H1 (cell line): ENCODE measurements at regions not wholly inside any gene's neighbourhood (a gene's known extent, or its start where the extent isn't known, plus 50 kb on each side); places are given as distances from the start of the nearest gene placed in this dataset.

ENCODE experiments used
- CTCF ChIA-PET: fragments of 300-600 bp; sonication (Branson Sonifier 250); formaldehyde crosslinking; loops from one replicate; lab custom pipeline; 2021; ENCODE audit not compliant: partially characterized antibody; lab: Charles Lee
- POLR2A ChIA-PET: fragments of 300-600 bp; sonication (Branson Sonifier 250); formaldehyde crosslinking; loops from one replicate; lab custom pipeline; 2021; ENCODE audit warnings: inconsistent platforms; ENCODE audit not compliant: partially characterized antibody; lab: Charles Lee
- DNase-seq, 2 experiments: peaks; one replicate each; pipeline versions ENCODE4 v3.0.0 to v3.0.0-alpha.2; 2010 to 2022; ENCODE audit warnings: low spot score in 2 of 2, low read depth in 1 of 2, mixed read lengths in 1 of 2
- FAIRE-seq: peaks from 2 replicates; lab custom pipeline; 2011; peaks lifted over from hg19 to GRCh38; lab: Jason Lieb, UNC
- H2AFZ ChIP-seq: 2 replicates; pipeline ENCODE4 v1.8.1; 2012; ENCODE audit warnings: low read length, inconsistent platforms
- H2AK5ac ChIP-seq: 2 replicates; pipeline ENCODE4 v1.6.1; 2013; ENCODE audit warnings: low read depth, low read length
- H2BK120ac ChIP-seq: replicated peaks from 2 replicates; pipeline ENCODE3; 2013; ENCODE audit warnings: low read depth, low read length, inconsistent platforms
- H2BK12ac ChIP-seq: 2 replicates; pipeline ENCODE4 v1.6.1; 2013; ENCODE audit warnings: low read depth, low read length
- H2BK15ac ChIP-seq: 2 replicates; pipeline ENCODE4 v1.6.1; 2013; ENCODE audit warnings: low read length
- H2BK20ac ChIP-seq: 2 replicates; pipeline ENCODE4 v1.6.1; 2013; ENCODE audit warnings: low read length
- H2BK5ac ChIP-seq: 2 replicates; pipeline ENCODE4 v1.6.1; 2013; ENCODE audit warnings: low read depth, low read length
- H3K14ac ChIP-seq: 2 replicates; pipeline ENCODE4 v1.6.1; 2013; ENCODE audit warnings: inconsistent platforms; ENCODE audit not compliant: insufficient read length
- H3K18ac ChIP-seq: 2 replicates; pipeline ENCODE4 v1.6.1; 2013; ENCODE audit warnings: low read length; ENCODE audit errors: extremely low read depth
- H3K23ac ChIP-seq: 2 replicates; pipeline ENCODE4 v1.6.1; 2013; ENCODE audit warnings: inconsistent platforms; ENCODE audit not compliant: insufficient read length
- H3K23me2 ChIP-seq: 2 replicates; pipeline ENCODE4 v1.6.1; 2013; ENCODE audit warnings: low read depth, low read length
- H3K27ac ChIP-seq: 2 replicates; pipeline ENCODE4 v1.6.1; 2011; ENCODE audit warnings: low read depth, low read length, inconsistent platforms
- H3K27me3 ChIP-seq, 4 experiments: replicated peaks in 1 of 4; 1 replicate in 1 of 4; 2 replicates in 3 of 4; pipeline versions ENCODE4 v1.6.1 to v1.8.1; 2011 to 2013; ENCODE audit warnings: low read length in 3 of 4, mild to moderate bottlenecking in 3 of 4, inconsistent platforms in 2 of 4, mixed read lengths in 2 of 4, moderate library complexity in 1 of 4; ENCODE audit not compliant: control insufficient read depth in 3 of 4, insufficient read depth in 3 of 4; ENCODE audit errors: extremely low read depth in 1 of 4
- H3K36me3 ChIP-seq, 4 experiments: 2 replicates each; pipeline versions ENCODE4 v1.6.1 to v1.8.1; 2011 to 2013; ENCODE audit warnings: mild to moderate bottlenecking in 4 of 4, low read length in 3 of 4, moderate library complexity in 2 of 4, control low read depth in 1 of 4, inconsistent platforms in 1 of 4; ENCODE audit not compliant: insufficient read depth in 4 of 4, control insufficient read depth in 2 of 4
- H3K4ac ChIP-seq: replicated peaks from 2 replicates; pipeline ENCODE3; 2013; ENCODE audit warnings: low read length, low read depth, mixed read lengths, inconsistent platforms; ENCODE audit not compliant: insufficient read length
- H3K4me1 ChIP-seq, 4 experiments: replicated peaks in 1 of 4; 1 replicate in 1 of 4; 2 replicates in 3 of 4; pipeline versions ENCODE4 v1.6.1 to v1.8.1; 2011 to 2013; ENCODE audit warnings: low read length in 3 of 4, inconsistent platforms in 2 of 4, mixed read lengths in 1 of 4; ENCODE audit not compliant: insufficient read depth in 4 of 4, control insufficient read depth in 3 of 4
- H3K4me2 ChIP-seq, 2 experiments: 2 replicates each; pipeline versions ENCODE4 v1.6.1 to v1.8.1; 2011 to 2013; ENCODE audit warnings: low read depth in 2 of 2, low read length in 2 of 2, control low read depth in 1 of 2, inconsistent platforms in 1 of 2, mild to moderate bottlenecking in 1 of 2; ENCODE audit not compliant: insufficient read depth in 1 of 2
- H3K4me3 ChIP-seq, 4 experiments: fragments of 200-600, 300-600 bp in 1 of 4; sonication (generic), shearing (Covaris generic), sonication (Bioruptor Twin) in 1 of 4; 2 replicates each; pipeline versions ENCODE4 v1.5.1 to v1.8.1; 2011 to 2016; ENCODE audit warnings: low read length in 4 of 4, low read depth in 3 of 4, control low read depth in 2 of 4, inconsistent platforms in 2 of 4, mild to moderate bottlenecking in 2 of 4, mixed read lengths in 1 of 4, moderate library complexity in 1 of 4; ENCODE audit not compliant: insufficient read depth in 2 of 4; ENCODE audit errors: extremely low read depth in 1 of 4
- H3K56ac ChIP-seq: replicated peaks from 2 replicates; pipeline ENCODE3; 2013; ENCODE audit warnings: low read depth, mild to moderate bottlenecking, mixed read lengths, low read length, inconsistent platforms; ENCODE audit not compliant: insufficient read length
- H3K79me1 ChIP-seq: 2 replicates; pipeline ENCODE4 v1.6.1; 2013; ENCODE audit warnings: low read depth, low read length, control low read depth
- H3K79me2 ChIP-seq, 2 experiments: 2 replicates each; pipeline versions ENCODE4 v1.6.1 to v1.8.1; 2012 to 2013; ENCODE audit warnings: low read length in 2 of 2, mild to moderate bottlenecking in 2 of 2, inconsistent platforms in 1 of 2; ENCODE audit not compliant: insufficient read depth in 2 of 2, control insufficient read depth in 1 of 2
- H3K9ac ChIP-seq, 4 experiments: replicated peaks in 1 of 4; 1 replicate in 1 of 4; 2 replicates in 3 of 4; pipeline versions ENCODE4 v1.6.1 to v1.8.1; 2011 to 2013; ENCODE audit warnings: low read depth in 3 of 4, low read length in 3 of 4, control low read depth in 2 of 4, mild to moderate bottlenecking in 2 of 4, moderate library complexity in 2 of 4, inconsistent platforms in 1 of 4; ENCODE audit errors: extremely low read depth in 1 of 4
- H3K9me3 ChIP-seq, 2 experiments: 2 replicates each; pipeline versions ENCODE4 v1.6.1 to v1.8.1; 2012 to 2013; ENCODE audit warnings: mild to moderate bottlenecking in 2 of 2, moderate library complexity in 2 of 2, control low read depth in 1 of 2, inconsistent platforms in 1 of 2, low read depth in 1 of 2, low read length in 1 of 2, mixed read lengths in 1 of 2; ENCODE audit not compliant: insufficient read depth in 2 of 2
- H4K20me1 ChIP-seq, 2 experiments: replicated peaks in 1 of 2; 2 replicates each; pipeline versions ENCODE3 to v1.8.1; 2011 to 2013; ENCODE audit warnings: inconsistent platforms in 2 of 2, low read length in 2 of 2, mild to moderate bottlenecking in 1 of 2; ENCODE audit not compliant: insufficient read depth in 2 of 2, control insufficient read depth in 1 of 2
- H4K5ac ChIP-seq: 2 replicates; pipeline ENCODE4 v1.6.1; 2013; ENCODE audit warnings: low read length, low read depth, mixed read lengths, inconsistent platforms; ENCODE audit not compliant: insufficient read length
- H4K8ac ChIP-seq: 2 replicates; pipeline ENCODE4 v1.8.0; 2013; ENCODE audit warnings: mild to moderate bottlenecking, moderate library complexity, low read length, inconsistent platforms; ENCODE audit not compliant: insufficient read depth; ENCODE audit errors: extremely low read depth
- H4K91ac ChIP-seq: replicated peaks from 2 replicates; pipeline ENCODE3; 2013; ENCODE audit warnings: low read length, mixed read lengths, inconsistent platforms; ENCODE audit not compliant: insufficient read length
- RAD21 ChIP-seq, 2 experiments: IDR thresholded peaks in 1 of 2; conservative IDR thresholded peaks in 1 of 2; 2 replicates each; pipeline ENCODE4 v1.6.1; 2011; ENCODE audit warnings: low read depth in 2 of 2, low read length in 2 of 2, improper control_type of control experiment in 1 of 2, inconsistent platforms in 1 of 2, mild to moderate bottlenecking in 1 of 2, moderate library complexity in 1 of 2
- SP2 ChIP-seq: IDR thresholded peaks from 2 replicates; pipeline ENCODE4 v1.6.1; 2012; ENCODE audit warnings: mild to moderate bottlenecking, low read length, inconsistent platforms
- TBP ChIP-seq: IDR thresholded peaks from 2 replicates; pipeline ENCODE4 v1.6.1; 2011; ENCODE audit warnings: low read depth, low read length, improper control_type of control experiment
- YY1 ChIP-seq: IDR thresholded peaks from 2 replicates; pipeline ENCODE4 v1.6.1; 2011; ENCODE audit warnings: low read depth, mild to moderate bottlenecking, low read length
- WGBS, 2 experiments: shearing (Covaris generic) in 1 of 2; methylation state at CpG; one replicate each; pipeline versions ENCODE4 v1.1.6 to v1.1.7; 2013 to 2015; ENCODE audit warnings: low lambda C conversion rate in 2 of 2, mixed read lengths in 2 of 2, inconsistent platforms in 1 of 2, low coverage in 1 of 2, missing lambda C conversion rate in 1 of 2; ENCODE audit not compliant: insufficient replicate concordance in 2 of 2, insufficient coverage in 1 of 2, insufficient read length in 1 of 2; ENCODE audit errors: extremely low coverage in 1 of 2, missing lambda C conversion rate in 1 of 2; 5-methylcytosine and 5-hydroxymethylcytosine counted together

GRCh38 chr11:115942011-115942410 is 437.8 kb upstream of the CADM1 start:
- Histone ChIP-seq H3K27me3 (no peaks in the 10 kb centered on the region), H3K56ac (no peak overlapping the region), H3K9me3 (no peaks in the 10 kb centered on the region), H3K4me2 (no peak overlapping the region), H4K8ac (no peak overlapping the region), H2BK15ac (no peak overlapping the region), H2BK5ac (no peak overlapping the region), H2AK5ac (no peak overlapping the region), H3K23ac (no peak overlapping the region), H4K20me1 (no peaks in the 10 kb centered on the region), H2BK20ac (no peak overlapping the region), H3K4me3 (no peak overlapping the region), H2AFZ (no peak overlapping the region), H3K79me1 (no peaks in the 10 kb centered on the region), H3K14ac (no peak overlapping the region), H3K27ac (no peak overlapping the region), H3K9ac (no peak overlapping the region), H3K18ac (no peak overlapping the region), H4K5ac (no peak overlapping the region), H3K23me2 (no peaks in the 10 kb centered on the region), H3K4me1 (no peaks in the 10 kb centered on the region), H2BK12ac (no peak overlapping the region), H3K4ac (no peak overlapping the region), H4K91ac (no peak overlapping the region), H2BK120ac (no peak overlapping the region), H3K79me2 (no peaks in the 10 kb centered on the region), H3K36me3 (no peaks in the 10 kb centered on the region)
- POLR2A ChIA-PET = no interaction called here
- 70% methylated on average over 2 of the region's 2 CpGs; no CpG with 5 or more reads in 1 of the 2 experiments for WGBS, 2 experiments
- DNase-seq (no peak), FAIRE-seq (no peak)
- TF ChIP-seq RAD21 (IDR thresholded peaks at IDR 0.05 in 1 of 2, conservative IDR thresholded peaks at IDR 0.05 in 1 of 2; ENCODE audit: low read depth in 2 of 2, low read length in 2 of 2) (no peak), YY1 (no peak), SP2 (no peak), TBP (no peak)
- CTCF ChIA-PET = interaction anchor here (1.0 kb wide), 1 partner anchor 49 kb away, joined by 3 read pairs; no protein-coding TSS in a partner anchor
